SK-N-SH treated with all-trans-retinoic acid at 6 μM for 48 hours (cell line): ENCODE measurements at regions not wholly inside any gene's neighbourhood (a gene's known extent, or its start where the extent isn't known, plus 50 kb on each side); places are given as distances from the start of the nearest gene placed in this dataset.

ENCODE experiments used
- ARNTL ChIP-seq: fragments of 450-650 bp; formaldehyde crosslinking; IDR thresholded peaks from 2 replicates; pipeline ENCODE4 v1.5.0; 2020; ENCODE audit warnings: low read depth, mild to moderate bottlenecking, moderate library complexity, borderline replicate concordance
- CREB5 ChIP-seq: fragments of 250-450 bp; sonication (Bioruptor Pico); IDR thresholded peaks from 2 replicates; pipeline ENCODE4 v1.5.1; 2020; ENCODE audit warnings: low read depth, mild to moderate bottlenecking, moderate library complexity
- CSRNP3 ChIP-seq: fragments of 250-450 bp; sonication (Bioruptor Pico); IDR thresholded peaks from 2 replicates; pipeline ENCODE4 v1.5.1; 2021; ENCODE audit warnings: mild to moderate bottlenecking, moderate library complexity
- ISL1 ChIP-seq: fragments of 250-450 bp; sonication (Bioruptor Pico); IDR thresholded peaks from 2 replicates; pipeline ENCODE4 v2.1.2; 2022; ENCODE audit warnings: mild to moderate bottlenecking, moderate library complexity
- OSR1 ChIP-seq: fragments of 250-450 bp; sonication (Bioruptor Pico); IDR thresholded peaks from 2 replicates; pipeline ENCODE4 v1.8.0; 2022; ENCODE audit warnings: moderate library complexity, mild to moderate bottlenecking, inconsistent platforms
- PATZ1 ChIP-seq: fragments of 250-450 bp; sonication (Bioruptor Pico); IDR thresholded peaks from 2 replicates; pipeline ENCODE4 v1.8.0; 2020; ENCODE audit warnings: mild to moderate bottlenecking, moderate library complexity, borderline replicate concordance
- PPARA ChIP-seq: fragments of 250-450 bp; sonication (Bioruptor Pico); IDR thresholded peaks from 2 replicates; pipeline ENCODE4 v1.5.0; 2020; ENCODE audit warnings: mild to moderate bottlenecking, borderline replicate concordance
- RARB ChIP-seq: fragments of 250-450 bp; sonication (Bioruptor Pico); IDR thresholded peaks from 2 replicates; pipeline ENCODE4 v1.8.0; 2021; ENCODE audit warnings: mild to moderate bottlenecking, moderate library complexity
- TCF4 ChIP-seq: fragments of 250-450 bp; sonication (Bioruptor Pico); IDR thresholded peaks from 2 replicates; pipeline ENCODE4 v1.8.0; 2021; ENCODE audit warnings: mild to moderate bottlenecking, moderate library complexity, borderline replicate concordance
- TOX ChIP-seq: fragments of 250-450 bp; sonication (Bioruptor Pico); IDR thresholded peaks from 2 replicates; pipeline ENCODE4 v1.8.0; 2021; ENCODE audit warnings: mild to moderate bottlenecking, moderate library complexity, borderline replicate concordance
- ZC3H10 ChIP-seq: fragments of 250-450 bp; sonication (Bioruptor Pico); IDR thresholded peaks from 2 replicates; pipeline ENCODE4 v1.5.1; 2021; ENCODE audit warnings: mild to moderate bottlenecking, moderate library complexity
- ZFP30 ChIP-seq: fragments of 450-650 bp; formaldehyde crosslinking; IDR thresholded peaks from 2 replicates; pipeline ENCODE4 v1.5.0; 2022; ENCODE audit warnings: mild to moderate bottlenecking, moderate library complexity
- ZNF8 ChIP-seq: fragments of 450-650 bp; formaldehyde crosslinking; IDR thresholded peaks from 2 replicates; pipeline ENCODE4 v1.5.0; 2020; ENCODE audit warnings: mild to moderate bottlenecking, moderate library complexity

- TF ChIP-seq TCF4 (no peak), ISL1 (CRISPR knock-in tag) (no peak), PPARA (no peak), RARB (no peak), ZNF8 (no peak), CSRNP3 (CRISPR knock-in tag) (no peak), CREB5 (CRISPR knock-in tag) (no peak), TOX (CRISPR knock-in tag) (no peak), ZFP30 (no peak), PATZ1 (CRISPR knock-in tag) (no peak), ZC3H10 (CRISPR knock-in tag) (no peak), OSR1 (no peak), ARNTL (CRISPR knock-in tag) (no peak)
These were observed 126.2 kb downstream of the CD164 start for GRCh38 chr6:109255946-109256640.
